Caco-2 (cell line): ENCODE measurements at regions not wholly inside any gene's neighbourhood (a gene's known extent, or its start where the extent isn't known, plus 50 kb on each side); places are given as distances from the start of the nearest gene placed in this dataset.

Source experiments
- BruUV-seq: library from RNA; stranded (reverse); fragments of 400-500 nt; replicated peaks from 2 replicates; lab custom pipeline; 2021; lab: Mats Ljungman, UMichigan
- CTCF ChIA-PET: fragments of 300-600 bp; sonication (Branson Sonifier 250); formaldehyde crosslinking; loops from one replicate; lab custom pipeline; 2022; ENCODE audit warnings: antibody characterized with exemption; lab: Charles Lee
- POLR2A ChIA-PET: fragments of 300-600 bp; sonication (Branson Sonifier 250); formaldehyde crosslinking; loops from one replicate; lab custom pipeline; 2022; ENCODE audit warnings: antibody characterized with exemption; lab: Charles Lee
- DNase-seq, 2 experiments: peaks; one replicate each; pipeline versions ENCODE4 v3.0.0 to v3.0.0-alpha.2; 2020 to 2022
- H3K27me3 ChIP-seq: replicated peaks from 2 replicates; pipeline ENCODE4 v1.6.0; 2011; ENCODE audit warnings: low read length; ENCODE audit not compliant: control insufficient read depth, insufficient read depth
- H3K36me3 ChIP-seq: 2 replicates; pipeline ENCODE4 v1.5.1; 2011; ENCODE audit warnings: low read length; ENCODE audit not compliant: control insufficient read depth, insufficient read depth
- H3K4me1 ChIP-seq: fragments of 250-450 bp; sonication (Bioruptor Pico); 2 replicates; pipeline ENCODE4 v1.5.1; 2020; ENCODE audit warnings: mild to moderate bottlenecking
- H3K4me3 ChIP-seq: 2 replicates; pipeline ENCODE4 v1.5.1; 2011; ENCODE audit warnings: low read depth, mild to moderate bottlenecking, control low read depth, low read length
- H3K9me3 ChIP-seq: fragments of 250-450 bp; sonication (Bioruptor Pico); 2 replicates; pipeline ENCODE4 v1.5.1; 2020; ENCODE audit warnings: mild to moderate bottlenecking, moderate library complexity
- H3K27ac Mint-ChIP-seq: one replicate; pipeline ENCODE4 v1.8.0; 2022; ENCODE audit warnings: mixed read lengths; ENCODE audit not compliant: unreplicated experiment
- H3K27me3 Mint-ChIP-seq: one replicate; pipeline ENCODE4 v1.8.0; 2022; ENCODE audit warnings: mixed read lengths; ENCODE audit not compliant: insufficient read depth, unreplicated experiment
- H3K36me3 Mint-ChIP-seq: one replicate; pipeline ENCODE4 v1.8.0; 2022; ENCODE audit warnings: mild to moderate bottlenecking, mixed read lengths; ENCODE audit not compliant: insufficient read depth, unreplicated experiment
- H3K4me1 Mint-ChIP-seq: one replicate; pipeline ENCODE4 v1.8.0; 2022; ENCODE audit warnings: low read depth, mixed read lengths; ENCODE audit not compliant: unreplicated experiment
- H3K4me3 Mint-ChIP-seq: one replicate; pipeline ENCODE4 v1.8.0; 2022; ENCODE audit warnings: mild to moderate bottlenecking, moderate library complexity, mixed read lengths; ENCODE audit not compliant: unreplicated experiment
- H3K9me3 Mint-ChIP-seq: one replicate; pipeline ENCODE4 v1.8.0; 2022; ENCODE audit warnings: mixed read lengths; ENCODE audit not compliant: unreplicated experiment
- intact Hi-C: fragments of 100-400 bp; cut with micrococcal nuclease; formaldehyde crosslinking; loops from one replicate; pipeline ENCODE4 v1.10.0; 2022; ENCODE audit not compliant: unreplicated experiment
- TF ChIP-seq, protein P1 (sequence below), 2 experiments: fragments of 200-600 bp in 1 of 2; IDR thresholded peaks; 1 replicate in 1 of 2; 2 replicates in 1 of 2; pipeline versions ENCODE4 v1.5.1 to v1.8.0; 2011 to 2022; ENCODE audit warnings: antibody characterized with exemption in 1 of 2, control low read depth in 1 of 2, inconsistent platforms in 1 of 2, low read depth in 1 of 2, low read length in 1 of 2, mild to moderate bottlenecking in 1 of 2, moderate library complexity in 1 of 2; ENCODE audit not compliant: insufficient read depth in 1 of 2, severe bottlenecking in 1 of 2, unreplicated experiment in 1 of 2

GRCh38 chr4:136571315-136571714, 961.0 kb downstream of the PCDH18 start:
- Histone ChIP-seq H3K4me1 (no peaks in the 10 kb centered on the region), H3K9me3 (no peaks in the 10 kb centered on the region), H3K27me3 (no peaks in the 10 kb centered on the region), H3K4me3 (no peak overlapping the region), H3K36me3 (no peaks in the 10 kb centered on the region)
- no peak overlapping the region for H3K27ac Mint-ChIP-seq
- H3K27me3 Mint-ChIP-seq, result no peaks in the 10 kb centered on the region
- intact Hi-C loops, result no loop called here
- no peaks in the 10 kb centered on the region for H3K36me3 Mint-ChIP-seq
- no TSS peak for BruUV-seq
- H3K4me1 Mint-ChIP-seq, result no peaks in the 10 kb centered on the region
- ChIA-PET CTCF (no interaction called here), POLR2A (no interaction called here)
- TF ChIP-seq, protein P1, sequence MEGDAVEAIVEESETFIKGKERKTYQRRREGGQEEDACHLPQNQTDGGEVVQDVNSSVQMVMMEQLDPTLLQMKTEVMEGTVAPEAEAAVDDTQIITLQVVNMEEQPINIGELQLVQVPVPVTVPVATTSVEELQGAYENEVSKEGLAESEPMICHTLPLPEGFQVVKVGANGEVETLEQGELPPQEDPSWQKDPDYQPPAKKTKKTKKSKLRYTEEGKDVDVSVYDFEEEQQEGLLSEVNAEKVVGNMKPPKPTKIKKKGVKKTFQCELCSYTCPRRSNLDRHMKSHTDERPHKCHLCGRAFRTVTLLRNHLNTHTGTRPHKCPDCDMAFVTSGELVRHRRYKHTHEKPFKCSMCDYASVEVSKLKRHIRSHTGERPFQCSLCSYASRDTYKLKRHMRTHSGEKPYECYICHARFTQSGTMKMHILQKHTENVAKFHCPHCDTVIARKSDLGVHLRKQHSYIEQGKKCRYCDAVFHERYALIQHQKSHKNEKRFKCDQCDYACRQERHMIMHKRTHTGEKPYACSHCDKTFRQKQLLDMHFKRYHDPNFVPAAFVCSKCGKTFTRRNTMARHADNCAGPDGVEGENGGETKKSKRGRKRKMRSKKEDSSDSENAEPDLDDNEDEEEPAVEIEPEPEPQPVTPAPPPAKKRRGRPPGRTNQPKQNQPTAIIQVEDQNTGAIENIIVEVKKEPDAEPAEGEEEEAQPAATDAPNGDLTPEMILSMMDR (IDR thresholded peaks at IDR 0.05; ENCODE audit: insufficient read depth in 1 of 2, low read depth in 1 of 2, low read length in 1 of 2, severe bottlenecking in 1 of 2, unreplicated experiment in 1 of 2), result no peak
- H3K4me3 Mint-ChIP-seq, result no peak overlapping the region
- no peak for DNase-seq
- H3K9me3 Mint-ChIP-seq, result no peaks in the 10 kb centered on the region

DNA sequence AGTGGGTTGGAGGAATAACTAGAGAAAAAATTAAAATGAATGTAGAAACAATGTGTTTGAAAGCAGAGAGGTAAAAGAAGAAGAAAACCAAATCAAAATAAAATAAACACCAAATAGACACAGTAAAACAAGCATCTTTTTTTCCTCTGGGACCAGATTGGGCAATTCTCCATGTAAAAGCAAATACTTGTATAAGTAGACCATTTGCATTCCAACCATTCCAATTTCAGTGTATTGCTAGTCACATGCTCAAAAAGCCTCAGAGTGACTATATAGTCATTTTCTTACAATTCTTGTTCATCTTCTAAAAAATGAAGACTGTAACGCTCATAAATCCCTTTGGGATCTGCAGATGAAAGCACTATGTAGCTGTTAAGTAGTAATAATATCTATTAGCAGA, 969.5 kb downstream of the PCDH18 start:
- TF ChIP-seq, protein P1 (IDR thresholded peaks at IDR 0.05; ENCODE audit: insufficient read depth in 1 of 2, low read depth in 1 of 2, low read length in 1 of 2, severe bottlenecking in 1 of 2, unreplicated experiment in 1 of 2), result no peak
- no TSS peak for BruUV-seq
- no peak overlapping the region for H3K4me3 Mint-ChIP-seq
- Histone ChIP-seq H3K27me3 (no peaks in the 10 kb centered on the region), H3K9me3 (no peaks in the 10 kb centered on the region), H3K36me3 (no peaks in the 10 kb centered on the region), H3K4me1 (peaks cover 19% of the 10 kb centered on the region), H3K4me3 (no peak overlapping the region)
- intact Hi-C loops, result loop anchor here (5.0 kb wide), 1 partner anchor 74 kb away; no protein-coding TSS in a partner anchor
- H3K4me1 Mint-ChIP-seq, result no peaks in the 10 kb centered on the region
- H3K27me3 Mint-ChIP-seq, result no peaks in the 10 kb centered on the region
- CTCF ChIA-PET, result no interaction called here
- H3K9me3 Mint-ChIP-seq, result no peaks in the 10 kb centered on the region
- no peaks in the 10 kb centered on the region for H3K36me3 Mint-ChIP-seq
- peak in 1 of 2 experiments; percentile 10 for DNase-seq
- POLR2A ChIA-PET, result no interaction called here
- no peak overlapping the region for H3K27ac Mint-ChIP-seq

DNA sequence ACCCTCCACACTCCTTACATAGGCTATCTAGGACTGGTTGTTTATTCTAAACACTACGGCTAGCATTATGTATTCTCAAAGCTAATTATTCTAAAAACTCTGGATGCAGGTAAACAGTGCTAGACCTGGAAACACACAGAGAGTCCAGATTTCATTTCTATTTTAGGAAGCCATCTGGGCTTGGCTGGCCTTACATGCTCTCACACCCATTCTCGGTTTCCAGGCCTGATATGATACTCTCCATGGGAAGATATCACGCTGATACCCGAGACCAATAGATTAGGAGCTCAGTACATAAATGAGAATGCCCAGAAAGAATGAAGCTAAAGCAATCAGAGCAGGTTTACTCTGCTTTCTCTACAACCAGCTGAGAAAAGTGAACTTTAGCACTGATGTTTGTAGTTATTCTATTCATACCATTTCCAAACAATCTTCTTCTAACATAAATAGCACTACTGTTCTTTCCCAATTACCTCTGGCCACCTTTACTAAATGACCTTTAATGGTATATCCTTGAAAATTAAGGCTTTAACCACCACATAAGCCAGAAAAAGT, 973.3 kb downstream of the PCDH18 start:
- POLR2A ChIA-PET, result no interaction called here
- Histone ChIP-seq H3K9me3 (no peaks in the 10 kb centered on the region), H3K4me1 (peaks cover 19% of the 10 kb centered on the region), H3K36me3 (no peaks in the 10 kb centered on the region), H3K27me3 (no peaks in the 10 kb centered on the region), H3K4me3 (no peak overlapping the region)
- CTCF ChIA-PET, result no interaction called here
- Mint-ChIP-seq H3K36me3 (no peaks in the 10 kb centered on the region), H3K27ac (no peak overlapping the region), H3K9me3 (no peaks in the 10 kb centered on the region), H3K4me1 (no peaks in the 10 kb centered on the region), H3K4me3 (no peak overlapping the region), H3K27me3 (no peaks in the 10 kb centered on the region)
- intact Hi-C loops, result no loop called here
- TF ChIP-seq, protein P1 (IDR thresholded peaks at IDR 0.05; ENCODE audit: insufficient read depth in 1 of 2, low read depth in 1 of 2, low read length in 1 of 2, severe bottlenecking in 1 of 2, unreplicated experiment in 1 of 2), result no peak
- DNase-seq, result no peak
- BruUV-seq, result no TSS peak
